ENCODE measurements at regions not wholly inside any gene's neighbourhood (a gene's known extent, or its start where the extent isn't known, plus 50 kb on each side); places are given as distances from the start of the nearest gene placed in this dataset.

GRCh38 chr3:72120806-72121778 lies 336.1 kb upstream of the PROK2 start:
- Histone ChIP-seq H3K79me1 (ENCODE audit: low read depth in 1 of 2, low read length in 2 of 2) (no peaks in the 10 kb centered on the region), H2BK120ac (ENCODE audit: low read depth, low read length) (no peak overlapping the region), H3K4me3 (ENCODE audit: insufficient read depth, low read depth, low read length) (no peak overlapping the region), H4K91ac (ENCODE audit: insufficient read depth, low read depth, low read length) (no peak overlapping the region), H2AK9ac (replicated peaks; ENCODE audit: low read depth, low read length, poor library complexity) (no peak overlapping the region), H3K36me3 (ENCODE audit: control insufficient read depth, insufficient read depth, low read length) (no peaks in the 10 kb centered on the region), H2BK15ac (ENCODE audit: low read depth, low read length) (no peak overlapping the region), H3K56ac (ENCODE audit: extremely low read depth, insufficient read depth, low read length) (no peak overlapping the region), H3K4me2 (ENCODE audit: low read depth, low read length) (no peak overlapping the region), H2AK5ac (ENCODE audit: low read depth, low read length) (no peak overlapping the region), H3K27me3 (ENCODE audit: control insufficient read depth, insufficient read depth, low read length) (peaks cover 6% of the 10 kb centered on the region), H2BK20ac (ENCODE audit: low read depth, low read length) (no peak overlapping the region), H4K5ac (ENCODE audit: low read depth, low read length) (no peak overlapping the region), H3K4me1 (ENCODE audit: control insufficient read depth, insufficient read depth, low read length) (peaks cover 1% of the 10 kb centered on the region; the same call in 1 of the 2 replicates), H3K4ac (ENCODE audit: low read depth, low read length) (no peak overlapping the region), H2AFZ (replicated peaks; ENCODE audit: low read length, poor library complexity) (no peak overlapping the region), H2BK5ac (ENCODE audit: low read depth, low read length, poor library complexity, severe bottlenecking) (no peak overlapping the region), H3K9me1 (ENCODE audit: insufficient read depth, low read length) (no peaks in the 10 kb centered on the region), H4K20me1 (ENCODE audit: insufficient read depth, low read length) (no peaks in the 10 kb centered on the region), H3K9ac (ENCODE audit: low read depth, low read length) (no peak overlapping the region), H3K14ac (replicated peaks; ENCODE audit: low read depth, low read length) (no peak overlapping the region), H3K27ac (ENCODE audit: insufficient read depth, low read length) (no peak overlapping the region), H3K9me3 (ENCODE audit: control insufficient read depth, insufficient read depth, low read length) (no peaks in the 10 kb centered on the region), H3K23ac (ENCODE audit: low read depth, low read length) (no peak overlapping the region), H3K18ac (ENCODE audit: low read depth, low read length) (no peak overlapping the region), H4K8ac (ENCODE audit: low read depth in 2 of 2, low read length in 2 of 2) (no peak overlapping the region)
- ChIA-PET POLR2A (ENCODE audit: unreplicated experiment) (no interaction called here), CTCF (interaction anchor here (0.6 kb wide), 1 partner anchor 47 kb away, joined by 4 read pairs; no protein-coding TSS in a partner anchor)
- no peak for DNase-seq
- 0% methylated on average over 1 of the region's 5 CpGs; no CpG with 5 or more reads in 1 of the 2 experiments for WGBS, 2 experiments (ENCODE audit: extremely low coverage in 2 of 2, insufficient read length in 1 of 2)
- dilution Hi-C loops (cut with HindIII; ENCODE audit: low sequenced_read_pairs, unreplicated experiment) (no loop called here), in situ Hi-C loops (cut with MboI; ENCODE audit: low sequenced_read_pairs) (no loop called here), intact Hi-C loops (cut with micrococcal nuclease) (no loop called here)
- no peak for ATAC-seq (ENCODE audit: low read depth)
- no TSS peak for BruUV-seq (replicated peaks)
- no peak for TF ChIP-seq USF2 (IDR thresholded peaks at IDR 0.05; ENCODE audit: low read depth, low read length)
- no peak for TF ChIP-seq RAD21 (IDR thresholded peaks at IDR 0.05; ENCODE audit: low read length)
- TF ChIP-seq NFE2L2 (IDR thresholded peaks at IDR 0.05; ENCODE audit: low read depth, low read length): no peak
- TF ChIP-seq MAFK (IDR thresholded peaks at IDR 0.05; ENCODE audit: low read depth, low read length): no peak
- no peak for TF ChIP-seq MAZ (IDR thresholded peaks at IDR 0.05; ENCODE audit: borderline replicate concordance, low read depth, low read length)
- no peak for TF ChIP-seq RCOR1 (IDR thresholded peaks at IDR 0.05; ENCODE audit: insufficient replicate concordance, low read length)
- no peak for TF ChIP-seq CEBPB (IDR thresholded peaks at IDR 0.05; ENCODE audit: low read depth, low read length)
- TF ChIP-seq MXI1 (IDR thresholded peaks at IDR 0.05; ENCODE audit: borderline replicate concordance, low read depth, low read length): no peak
- TF ChIP-seq SMC3 (IDR thresholded peaks at IDR 0.05; ENCODE audit: low read depth, low read length): no peak
- TF ChIP-seq CHD1 (IDR thresholded peaks at IDR 0.05; ENCODE audit: low read depth, low read length): no peak
- no peak for TF ChIP-seq ELK1 (IDR thresholded peaks at IDR 0.05; ENCODE audit: borderline replicate concordance, low read depth, low read length)
- no peak for TF ChIP-seq POLR2A (IDR thresholded peaks at IDR 0.05; ENCODE audit: low read depth, low read length)
- no peak for TF ChIP-seq BHLHE40 (IDR thresholded peaks at IDR 0.05; ENCODE audit: low read depth, low read length)
- TF ChIP-seq, protein P1, sequence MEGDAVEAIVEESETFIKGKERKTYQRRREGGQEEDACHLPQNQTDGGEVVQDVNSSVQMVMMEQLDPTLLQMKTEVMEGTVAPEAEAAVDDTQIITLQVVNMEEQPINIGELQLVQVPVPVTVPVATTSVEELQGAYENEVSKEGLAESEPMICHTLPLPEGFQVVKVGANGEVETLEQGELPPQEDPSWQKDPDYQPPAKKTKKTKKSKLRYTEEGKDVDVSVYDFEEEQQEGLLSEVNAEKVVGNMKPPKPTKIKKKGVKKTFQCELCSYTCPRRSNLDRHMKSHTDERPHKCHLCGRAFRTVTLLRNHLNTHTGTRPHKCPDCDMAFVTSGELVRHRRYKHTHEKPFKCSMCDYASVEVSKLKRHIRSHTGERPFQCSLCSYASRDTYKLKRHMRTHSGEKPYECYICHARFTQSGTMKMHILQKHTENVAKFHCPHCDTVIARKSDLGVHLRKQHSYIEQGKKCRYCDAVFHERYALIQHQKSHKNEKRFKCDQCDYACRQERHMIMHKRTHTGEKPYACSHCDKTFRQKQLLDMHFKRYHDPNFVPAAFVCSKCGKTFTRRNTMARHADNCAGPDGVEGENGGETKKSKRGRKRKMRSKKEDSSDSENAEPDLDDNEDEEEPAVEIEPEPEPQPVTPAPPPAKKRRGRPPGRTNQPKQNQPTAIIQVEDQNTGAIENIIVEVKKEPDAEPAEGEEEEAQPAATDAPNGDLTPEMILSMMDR (conservative IDR thresholded peaks at IDR 0.05; ENCODE audit: low read depth, low read length): no peak
- TF ChIP-seq RFX5 (IDR thresholded peaks at IDR 0.05; ENCODE audit: low read depth, low read length): no peak

Data from IMR-90 (cell line).